Omental fat pad (tissue), 3 donors: ENCODE measurements at regions not wholly inside any gene's neighbourhood (a gene's known extent, or its start where the extent isn't known, plus 50 kb on each side); places are given as distances from the start of the nearest gene placed in this dataset.

Source experiments
- ATAC-seq: fragments of 150-250 bp; one replicate; pipeline ENCODE4 v1.9.1; 2016; ENCODE audit warnings: mild to moderate bottlenecking, moderate library complexity; ENCODE audit not compliant: low FRiP score
- DNase-seq: peaks from one replicate; pipeline ENCODE4 v3.0.0-alpha.2; 2019; ENCODE audit warnings: low spot score
- TF ChIP-seq, protein P1 (sequence below), 3 donors: fragments of 450-650 bp; IDR thresholded peaks; one replicate each; pipeline ENCODE4 v1.5.1; 2016 to 2017; ENCODE audit warnings: antibody characterized with exemption in 3 of 3, mild to moderate bottlenecking in 3 of 3, moderate library complexity in 2 of 3

GRCh38 chr1:55352080-55352810 is 137.1 kb upstream of the USP24 start:
- DNase-seq, result no peak
- TF ChIP-seq, protein P1, sequence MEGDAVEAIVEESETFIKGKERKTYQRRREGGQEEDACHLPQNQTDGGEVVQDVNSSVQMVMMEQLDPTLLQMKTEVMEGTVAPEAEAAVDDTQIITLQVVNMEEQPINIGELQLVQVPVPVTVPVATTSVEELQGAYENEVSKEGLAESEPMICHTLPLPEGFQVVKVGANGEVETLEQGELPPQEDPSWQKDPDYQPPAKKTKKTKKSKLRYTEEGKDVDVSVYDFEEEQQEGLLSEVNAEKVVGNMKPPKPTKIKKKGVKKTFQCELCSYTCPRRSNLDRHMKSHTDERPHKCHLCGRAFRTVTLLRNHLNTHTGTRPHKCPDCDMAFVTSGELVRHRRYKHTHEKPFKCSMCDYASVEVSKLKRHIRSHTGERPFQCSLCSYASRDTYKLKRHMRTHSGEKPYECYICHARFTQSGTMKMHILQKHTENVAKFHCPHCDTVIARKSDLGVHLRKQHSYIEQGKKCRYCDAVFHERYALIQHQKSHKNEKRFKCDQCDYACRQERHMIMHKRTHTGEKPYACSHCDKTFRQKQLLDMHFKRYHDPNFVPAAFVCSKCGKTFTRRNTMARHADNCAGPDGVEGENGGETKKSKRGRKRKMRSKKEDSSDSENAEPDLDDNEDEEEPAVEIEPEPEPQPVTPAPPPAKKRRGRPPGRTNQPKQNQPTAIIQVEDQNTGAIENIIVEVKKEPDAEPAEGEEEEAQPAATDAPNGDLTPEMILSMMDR (IDR thresholded peaks at IDR 0.05), result no peak
- ATAC-seq, result no peak

DNA sequence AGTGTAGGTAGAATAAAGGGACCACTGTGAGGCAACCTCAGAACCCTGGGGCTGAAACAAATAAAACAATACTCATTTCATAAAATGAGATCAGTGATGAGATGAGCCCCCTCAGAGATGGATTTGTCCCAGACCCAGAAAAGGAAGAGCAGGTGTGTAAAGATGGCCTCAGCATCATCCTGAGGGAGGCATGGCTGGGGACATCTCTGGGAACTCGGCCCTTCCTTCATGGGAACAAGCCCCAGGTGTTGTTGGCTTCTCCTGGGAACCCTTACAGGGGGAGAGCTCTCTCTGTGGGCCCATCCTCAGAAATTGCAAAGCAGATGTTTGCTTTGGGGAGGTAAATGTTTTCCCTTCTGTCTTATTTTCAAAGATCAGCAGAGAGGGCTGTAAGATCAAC is 133.2 kb upstream of the USP24 start:
- TF ChIP-seq, protein P1 (IDR thresholded peaks at IDR 0.05), result no peak
- ATAC-seq, result no peak
- DNase-seq, result no peak

- DNase-seq (no peak), ATAC-seq (no peak)
- TF ChIP-seq, protein P1 (IDR thresholded peaks at IDR 0.05), result no peak
These were observed 132.7 kb upstream of the USP24 start for GRCh38 chr1:55347866-55348265.

DNA sequence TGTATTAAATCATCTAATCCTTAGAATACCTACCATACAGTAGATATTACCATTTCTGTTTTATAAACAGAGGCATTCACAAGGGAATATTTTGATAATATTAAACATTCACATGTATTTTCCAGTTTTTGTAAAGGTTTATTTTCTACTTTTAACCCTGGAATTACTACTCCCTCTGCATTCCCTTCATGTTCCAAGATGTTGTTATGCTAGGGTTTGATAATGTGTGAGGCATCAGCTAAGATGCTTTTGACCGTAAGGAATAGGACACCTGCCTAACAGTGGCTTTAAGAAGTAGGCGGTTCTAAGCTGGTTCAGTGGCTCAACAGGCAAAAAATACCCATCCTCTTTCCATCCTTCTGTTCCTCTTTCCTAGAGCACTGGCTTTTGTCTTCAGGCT is 131.9 kb upstream of the USP24 start:
- no peak for ATAC-seq
- TF ChIP-seq, protein P1 (IDR thresholded peaks at IDR 0.05), result no peak
- no peak for DNase-seq

DNA sequence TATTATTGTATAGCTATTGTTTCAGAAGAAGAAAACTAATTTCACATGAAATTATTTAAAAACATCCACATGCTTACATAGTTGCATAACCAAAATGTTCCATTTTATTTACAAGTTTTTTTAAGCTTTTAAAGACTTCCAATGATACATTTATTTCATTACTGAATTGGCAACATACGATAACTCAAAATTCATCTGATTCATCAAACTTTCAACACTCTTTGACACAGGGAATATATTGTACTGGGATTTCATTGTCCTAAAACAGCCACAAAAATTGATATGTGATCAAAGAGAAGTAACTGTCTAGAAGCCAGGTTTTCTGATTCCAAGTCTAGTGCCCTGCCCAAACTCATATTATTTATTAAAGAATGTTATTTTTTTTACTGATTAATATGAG is 131.4 kb upstream of the USP24 start:
- TF ChIP-seq, protein P1 (IDR thresholded peaks at IDR 0.05), result no peak
- ATAC-seq (no peak), DNase-seq (no peak)

GRCh38 chr1:55339681-55340080 is 124.5 kb upstream of the USP24 start:
- TF ChIP-seq, protein P1 (IDR thresholded peaks at IDR 0.05), result no peak
- no peak for ATAC-seq

GRCh38 chr1:55338448-55338820 is 123.3 kb upstream of the USP24 start:
- no peak for DNase-seq
- TF ChIP-seq, protein P1 (IDR thresholded peaks at IDR 0.05), result no peak
- no peak for ATAC-seq

More at GRCh38 chr1:55339681-55340080, 124.5 kb upstream of the USP24 start:
- DNase-seq, result no peak
